Adrenal gland (tissue), 5 donors: ENCODE measurements at regions not wholly inside any gene's neighbourhood (a gene's known extent, or its start where the extent isn't known, plus 50 kb on each side); places are given as distances from the start of the nearest gene placed in this dataset.

Experiments
- POLR2A ChIP-seq, 2 donors: fragments of 450-650 bp; IDR thresholded peaks; one replicate each; pipeline ENCODE4 v1.6.1; 2017; ENCODE audit warnings: antibody characterized with exemption in 2 of 2, mild to moderate bottlenecking in 2 of 2, moderate library complexity in 1 of 2
- TF ChIP-seq, protein P1 (sequence below), 6 experiments: fragments of 450-650 bp in 4 of 6; fragments of 200-600 bp in 2 of 6; sonication (generic) in 1 of 6; IDR thresholded peaks; 1 replicate in 5 of 6; 2 replicates in 1 of 6; pipeline versions ENCODE4 v1.5.1 to v1.8.0; 2016 to 2021; ENCODE audit warnings: antibody characterized with exemption in 6 of 6, mild to moderate bottlenecking in 2 of 6, moderate library complexity in 1 of 6
- donor health status: DM: no; HTN: no; CAD: no.

- TF ChIP-seq POLR2A (IDR thresholded peaks at IDR 0.05), result no peak
- TF ChIP-seq, protein P1, sequence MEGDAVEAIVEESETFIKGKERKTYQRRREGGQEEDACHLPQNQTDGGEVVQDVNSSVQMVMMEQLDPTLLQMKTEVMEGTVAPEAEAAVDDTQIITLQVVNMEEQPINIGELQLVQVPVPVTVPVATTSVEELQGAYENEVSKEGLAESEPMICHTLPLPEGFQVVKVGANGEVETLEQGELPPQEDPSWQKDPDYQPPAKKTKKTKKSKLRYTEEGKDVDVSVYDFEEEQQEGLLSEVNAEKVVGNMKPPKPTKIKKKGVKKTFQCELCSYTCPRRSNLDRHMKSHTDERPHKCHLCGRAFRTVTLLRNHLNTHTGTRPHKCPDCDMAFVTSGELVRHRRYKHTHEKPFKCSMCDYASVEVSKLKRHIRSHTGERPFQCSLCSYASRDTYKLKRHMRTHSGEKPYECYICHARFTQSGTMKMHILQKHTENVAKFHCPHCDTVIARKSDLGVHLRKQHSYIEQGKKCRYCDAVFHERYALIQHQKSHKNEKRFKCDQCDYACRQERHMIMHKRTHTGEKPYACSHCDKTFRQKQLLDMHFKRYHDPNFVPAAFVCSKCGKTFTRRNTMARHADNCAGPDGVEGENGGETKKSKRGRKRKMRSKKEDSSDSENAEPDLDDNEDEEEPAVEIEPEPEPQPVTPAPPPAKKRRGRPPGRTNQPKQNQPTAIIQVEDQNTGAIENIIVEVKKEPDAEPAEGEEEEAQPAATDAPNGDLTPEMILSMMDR (IDR thresholded peaks at IDR 0.05), result no peak
Observed at GRCh38 chr2:122114421-122114820, 359.0 kb downstream of the TSN start.
